KOPT-K1 (cell line): ENCODE measurements at regions not wholly inside any gene's neighbourhood (a gene's known extent, or its start where the extent isn't known, plus 50 kb on each side); places are given as distances from the start of the nearest gene placed in this dataset.
"Not testable (repeated sequence)": the region's sequence is repeated elsewhere in the genome, so short reads cannot be mapped to it uniquely, and the experiment has no call there.

ENCODE experiments used
- H3K27ac ChIP-seq: fragments of 200-600 bp; sonication (generic); 2 replicates; pipeline ENCODE4 v1.5.1; 2016; ENCODE audit warnings: antibody characterized with exemption, mild to moderate bottlenecking, low read depth, low read length; ENCODE audit not compliant: poor library complexity, severe bottlenecking
- H3K36me3 ChIP-seq: fragments of 200-600 bp; sonication (generic); 2 replicates; pipeline ENCODE4 v1.5.1; 2017; ENCODE audit warnings: antibody characterized with exemption, mild to moderate bottlenecking, low read length, moderate library complexity; ENCODE audit not compliant: insufficient read depth
- H3K9me3 ChIP-seq: fragments of 200-600 bp; sonication (generic); 2 replicates; pipeline ENCODE4 v1.5.1; 2017; ENCODE audit warnings: antibody characterized with exemption, low read length, mild to moderate bottlenecking; ENCODE audit not compliant: insufficient read depth, poor library complexity, severe bottlenecking

DNA sequence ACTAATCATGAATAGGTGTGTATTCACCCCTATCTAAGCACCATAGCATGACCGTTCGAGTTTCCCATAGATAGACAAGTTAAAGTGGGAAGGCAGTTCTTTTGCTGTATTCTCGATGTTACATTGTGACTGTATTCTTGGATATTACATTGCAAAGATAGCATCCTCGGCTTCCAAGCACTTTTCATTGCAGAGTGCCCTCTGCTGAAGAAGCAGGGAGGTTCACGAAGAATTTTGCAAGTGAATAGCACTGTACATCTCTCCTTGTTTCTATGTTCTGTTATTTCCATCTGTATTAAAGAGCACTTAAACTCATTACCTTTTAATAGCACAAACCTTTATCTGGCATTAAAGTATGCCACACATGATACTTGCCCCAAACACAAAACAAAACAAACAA is 426.7 kb upstream of the ARX start:
- no peak overlapping the region for H3K27ac ChIP-seq
- H3K9me3 ChIP-seq, result no peaks in the 10 kb centered on the region
- no peaks in the 10 kb centered on the region for H3K36me3 ChIP-seq

DNA sequence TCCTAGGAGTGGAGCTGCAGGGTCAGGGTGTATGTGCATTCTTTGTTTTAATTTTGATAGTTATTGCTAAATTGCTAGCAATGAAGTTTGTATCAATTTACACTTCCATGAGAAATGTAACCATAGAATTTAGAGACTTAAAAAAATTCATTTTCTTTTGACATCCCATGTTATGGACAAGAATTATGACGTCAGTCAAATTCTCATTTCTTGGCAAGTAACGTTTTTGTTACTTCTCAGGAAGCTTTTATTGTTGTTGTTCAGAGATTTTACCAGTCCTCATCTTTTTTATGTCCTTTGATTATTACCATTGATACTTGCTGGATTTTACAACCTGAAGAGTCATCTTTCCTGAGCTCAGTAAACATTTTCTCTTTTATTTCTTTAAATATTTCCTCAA is 417.5 kb upstream of the ARX start:
- H3K9me3 ChIP-seq, result no peaks in the 10 kb centered on the region
- H3K27ac ChIP-seq, result no peak overlapping the region
- no peaks in the 10 kb centered on the region for H3K36me3 ChIP-seq

DNA sequence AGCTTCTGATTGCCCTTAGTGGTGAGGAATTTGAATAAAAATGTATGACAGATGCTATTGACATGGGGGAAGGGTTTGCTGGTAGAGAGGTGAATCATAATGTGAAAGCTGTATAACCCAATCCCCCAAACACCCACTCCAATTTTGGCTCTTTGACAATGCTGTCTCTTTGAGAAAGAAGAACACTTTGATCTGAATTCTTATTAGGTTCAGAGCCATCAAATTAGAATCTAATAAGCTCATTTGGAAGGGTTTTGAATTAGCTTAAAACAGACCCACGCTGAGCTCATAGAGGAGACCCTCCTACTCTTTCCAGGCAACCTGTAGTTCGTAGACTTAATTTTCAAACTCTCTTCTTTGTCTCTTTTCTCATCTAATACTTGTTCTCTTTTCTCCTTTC is 416.6 kb upstream of the ARX start:
- no peaks in the 10 kb centered on the region for H3K9me3 ChIP-seq
- no peak overlapping the region for H3K27ac ChIP-seq
- H3K36me3 ChIP-seq, result no peaks in the 10 kb centered on the region

DNA sequence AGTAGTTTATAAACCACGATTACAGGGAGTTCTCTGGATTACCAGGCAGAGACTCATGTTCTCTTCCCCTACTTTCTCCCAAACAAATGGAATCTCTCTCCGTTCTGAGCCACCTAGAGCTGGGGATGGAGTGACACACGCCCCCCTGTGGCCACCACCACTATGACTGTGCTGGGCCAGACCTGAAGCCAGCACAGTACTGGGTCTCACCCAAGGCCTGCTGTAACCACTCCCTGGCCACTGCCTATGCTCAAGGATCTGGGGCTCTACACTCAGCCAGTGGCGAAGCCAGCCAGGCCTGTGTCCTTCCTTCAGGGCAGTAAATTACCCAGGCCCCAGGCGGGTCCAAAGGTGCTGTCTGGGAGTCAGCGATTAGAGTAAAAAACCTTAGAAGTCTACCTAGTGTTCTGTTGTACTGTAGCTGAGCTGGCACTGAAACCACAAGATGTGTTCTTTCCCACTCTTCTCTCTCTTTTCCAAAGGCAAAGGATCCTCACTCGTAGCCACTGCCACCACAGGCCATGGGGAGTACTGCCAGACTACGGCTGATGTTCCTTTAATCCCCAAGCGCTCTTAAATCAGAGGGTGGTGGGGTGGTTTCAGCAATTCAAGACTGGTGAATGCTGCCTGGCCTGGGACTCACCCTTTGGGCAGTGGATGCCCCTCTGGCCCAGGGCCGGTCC is 412.2 kb upstream of the ARX start:
- H3K36me3 ChIP-seq, result no peaks in the 10 kb centered on the region
- H3K27ac ChIP-seq, result no peak overlapping the region
- no peaks in the 10 kb centered on the region for H3K9me3 ChIP-seq

DNA sequence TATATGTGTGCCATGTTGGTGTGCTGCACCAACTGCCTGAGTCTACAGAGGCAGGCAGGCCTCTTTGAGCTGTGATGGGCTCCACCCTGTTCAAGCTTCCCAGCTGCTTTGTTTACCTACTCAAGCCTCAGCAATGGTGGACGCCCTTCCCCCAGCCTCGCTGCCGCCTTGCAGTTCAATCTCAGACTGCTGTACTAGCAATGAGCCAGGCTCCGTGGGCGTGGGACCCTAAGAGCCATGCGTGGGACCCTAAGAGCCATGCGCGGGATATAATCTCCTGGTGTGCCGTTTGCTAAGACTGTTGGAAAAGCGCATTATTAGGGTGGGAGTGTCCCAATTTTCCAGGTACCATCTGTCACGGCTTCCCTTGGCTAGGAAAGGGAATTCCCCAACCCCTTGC is 388.4 kb upstream of the ARX start:
- H3K9me3 ChIP-seq, H3K27ac ChIP-seq, H3K36me3 ChIP-seq: not testable (repeated sequence)

DNA sequence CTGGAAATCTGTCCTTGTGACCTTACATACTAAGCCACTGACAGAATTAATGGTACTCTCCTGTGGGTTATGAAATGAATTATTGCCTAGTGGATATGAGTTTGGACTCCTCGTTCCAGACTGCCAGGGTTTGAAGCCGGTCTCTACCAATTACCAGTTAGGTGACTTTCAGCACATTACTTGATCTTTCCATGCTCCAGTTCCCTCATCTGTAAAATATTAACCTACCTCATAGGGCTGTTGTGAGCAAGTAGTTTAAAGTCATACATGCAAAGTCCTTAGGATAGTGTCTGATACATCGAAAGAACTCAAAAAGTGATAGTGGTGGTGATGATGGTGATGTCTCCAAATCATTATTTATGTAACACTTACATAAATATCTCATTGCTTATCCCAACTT is 373.5 kb upstream of the ARX start:
- Histone ChIP-seq H3K36me3 (no peaks in the 10 kb centered on the region), H3K9me3 (no peaks in the 10 kb centered on the region), H3K27ac (no peak overlapping the region)

DNA sequence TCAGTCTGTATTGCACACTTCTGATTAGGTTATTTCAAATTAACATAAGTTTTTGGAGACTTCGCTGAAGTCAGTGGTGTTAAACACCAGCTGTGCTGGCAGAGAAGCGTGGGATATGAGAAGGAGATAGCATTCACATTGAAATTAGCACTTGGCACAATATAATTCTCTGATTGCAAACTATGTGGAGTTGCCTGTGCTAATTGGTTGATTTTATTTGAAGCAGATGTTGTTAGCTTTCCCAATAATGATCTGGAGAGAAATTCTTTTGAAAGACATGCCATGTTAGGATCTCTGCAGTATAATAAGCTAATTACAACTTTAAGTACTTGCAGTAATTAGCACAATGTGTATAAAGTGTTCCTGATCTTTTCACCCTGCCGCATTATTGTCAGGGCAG is 367.4 kb upstream of the ARX start:
- no peak overlapping the region for H3K27ac ChIP-seq
- H3K36me3 ChIP-seq, result no peaks in the 10 kb centered on the region
- H3K9me3 ChIP-seq, result no peaks in the 10 kb centered on the region

DNA sequence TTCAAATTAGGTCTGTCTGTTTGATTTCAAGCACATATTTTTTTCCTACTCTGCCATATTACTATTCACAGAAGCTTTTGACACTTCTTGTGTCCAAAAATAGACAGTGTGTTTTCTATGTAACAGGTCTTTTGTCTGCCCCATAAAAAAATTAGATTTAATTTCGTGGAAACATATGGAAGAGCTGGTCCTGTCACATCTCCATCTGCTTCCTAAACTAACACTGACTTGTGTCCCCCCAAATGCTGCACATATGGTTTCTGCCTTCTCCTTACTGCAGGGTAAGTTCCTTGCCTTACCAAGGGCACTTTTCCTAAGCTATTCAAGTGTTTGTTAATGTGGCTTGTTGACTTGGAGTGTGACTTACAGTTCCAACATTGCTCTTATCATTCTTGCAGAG is 340.7 kb upstream of the ARX start:
- Histone ChIP-seq H3K9me3 (no peaks in the 10 kb centered on the region), H3K36me3 (no peaks in the 10 kb centered on the region), H3K27ac (no peak overlapping the region)

DNA sequence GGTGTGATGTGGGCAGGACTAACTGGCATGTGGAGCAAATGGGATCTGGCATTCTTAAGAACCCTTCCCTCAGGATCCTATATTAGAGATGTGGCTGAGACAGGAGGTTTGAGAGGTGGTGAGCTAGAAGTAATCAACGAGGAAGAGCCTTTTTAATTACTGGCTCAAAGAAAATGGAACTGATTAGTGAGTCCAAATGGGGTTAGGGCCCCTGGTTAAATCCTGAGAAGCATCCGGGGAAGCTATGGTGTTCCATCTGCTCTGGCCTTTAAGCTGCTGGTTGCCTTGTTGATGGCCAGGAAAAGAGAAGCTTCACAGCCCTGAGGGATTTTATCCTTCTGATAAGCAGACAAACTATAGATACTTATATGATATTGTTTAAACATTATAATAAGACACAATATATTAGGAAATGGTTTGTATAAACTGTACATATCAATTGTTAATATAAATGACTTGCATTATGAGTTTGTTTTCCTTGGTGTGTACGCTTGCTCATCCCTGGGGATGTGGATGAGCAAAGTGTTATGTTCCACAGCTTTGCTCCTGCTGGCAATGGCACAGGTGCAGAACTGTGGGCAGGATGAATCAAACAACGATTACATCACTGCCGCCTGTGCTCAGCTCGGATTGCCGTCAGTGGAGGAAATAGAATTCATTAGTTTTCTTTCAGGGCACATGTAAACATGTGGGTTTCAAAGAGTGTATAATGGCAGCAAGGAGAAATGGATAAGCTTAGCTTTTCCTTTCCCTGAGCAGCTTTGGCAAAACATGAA is 328.6 kb upstream of the ARX start:
- no peak overlapping the region for H3K27ac ChIP-seq
- H3K36me3 ChIP-seq, result no peaks in the 10 kb centered on the region
- H3K9me3 ChIP-seq, result no peaks in the 10 kb centered on the region

DNA sequence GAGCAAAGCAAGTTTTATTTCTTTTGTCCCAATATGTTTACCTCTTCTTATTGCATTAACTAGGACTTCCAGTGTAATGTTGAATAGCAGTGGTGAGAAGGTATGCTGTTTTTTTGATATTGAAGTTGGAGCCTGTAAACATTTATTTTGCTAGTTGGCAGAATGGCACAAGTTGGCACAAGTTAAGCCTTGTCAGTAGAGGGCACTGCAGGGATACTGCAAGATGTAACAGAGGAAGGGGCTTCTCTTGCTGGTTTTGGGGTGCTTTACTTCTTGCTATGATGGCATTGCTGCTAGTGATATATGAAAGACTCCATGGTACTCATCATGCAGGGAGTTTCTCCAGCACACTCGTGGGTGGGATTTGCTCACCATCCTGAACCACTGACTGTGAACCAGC is 327.3 kb upstream of the ARX start:
- no peaks in the 10 kb centered on the region for H3K9me3 ChIP-seq
- no peaks in the 10 kb centered on the region for H3K36me3 ChIP-seq
- no peak overlapping the region for H3K27ac ChIP-seq

DNA sequence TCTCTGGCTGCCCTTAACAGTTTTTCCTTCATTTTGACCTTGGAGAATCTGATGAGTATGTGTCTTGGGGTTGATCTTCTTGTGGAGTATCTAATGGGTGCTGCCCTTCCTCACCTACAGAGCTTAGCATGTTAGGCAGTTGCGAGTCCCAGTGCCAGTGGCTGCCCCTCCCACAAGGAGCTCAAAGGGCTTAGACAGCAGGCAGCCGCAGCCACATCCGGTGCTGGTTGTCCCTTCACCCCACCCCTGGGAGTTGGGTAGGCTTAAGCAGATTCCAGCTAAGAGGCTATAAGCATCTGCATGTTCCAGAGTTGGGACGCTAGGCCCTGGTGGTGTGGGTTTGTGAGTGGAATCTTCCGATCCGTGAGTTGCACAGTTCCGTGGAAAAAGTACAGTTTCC is 322.1 kb upstream of the ARX start:
- Histone ChIP-seq H3K27ac (no peak overlapping the region), H3K36me3 (no peaks in the 10 kb centered on the region), H3K9me3 (no peaks in the 10 kb centered on the region)

DNA sequence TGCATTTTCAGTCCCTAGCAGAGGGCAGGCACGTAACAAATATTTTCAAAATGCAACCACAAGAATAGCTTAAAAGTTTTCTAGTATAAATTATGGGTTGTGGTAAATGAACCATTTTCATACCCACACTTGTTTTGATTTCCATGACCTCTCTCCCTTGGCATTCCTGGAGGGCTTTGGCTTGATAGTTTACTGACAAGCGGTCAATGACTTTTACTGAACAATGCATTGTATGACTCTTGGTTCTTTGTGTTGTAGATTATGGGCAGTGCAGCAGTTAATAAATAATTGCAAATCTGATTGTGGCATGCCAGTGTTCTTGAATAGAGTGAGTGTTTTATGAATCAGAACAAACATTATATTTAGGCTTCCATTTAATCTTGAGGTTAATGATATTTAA is 285.2 kb upstream of the ARX start:
- Histone ChIP-seq H3K27ac (no peak overlapping the region), H3K36me3 (no peaks in the 10 kb centered on the region), H3K9me3 (no peaks in the 10 kb centered on the region)

DNA sequence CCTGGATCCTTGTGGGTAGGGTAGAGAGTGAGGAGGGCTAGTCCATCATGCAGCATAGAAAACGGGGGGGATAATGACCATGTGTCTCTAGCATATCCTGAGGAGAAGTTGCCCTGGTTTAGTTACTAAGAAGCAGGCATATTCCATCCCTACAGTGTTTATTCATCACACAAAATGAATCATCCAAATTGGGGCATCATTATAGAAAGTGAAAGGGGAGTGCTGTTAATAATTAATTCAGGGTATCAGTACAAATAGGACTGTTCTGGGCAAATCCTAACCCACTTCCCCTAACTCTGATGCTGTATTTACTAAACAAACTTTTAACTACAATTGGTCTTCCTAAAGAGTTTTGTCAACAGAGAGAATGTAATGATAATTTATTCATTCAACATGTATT is 281.1 kb upstream of the ARX start:
- no peaks in the 10 kb centered on the region for H3K36me3 ChIP-seq
- H3K27ac ChIP-seq, result no peak overlapping the region
- no peaks in the 10 kb centered on the region for H3K9me3 ChIP-seq

DNA sequence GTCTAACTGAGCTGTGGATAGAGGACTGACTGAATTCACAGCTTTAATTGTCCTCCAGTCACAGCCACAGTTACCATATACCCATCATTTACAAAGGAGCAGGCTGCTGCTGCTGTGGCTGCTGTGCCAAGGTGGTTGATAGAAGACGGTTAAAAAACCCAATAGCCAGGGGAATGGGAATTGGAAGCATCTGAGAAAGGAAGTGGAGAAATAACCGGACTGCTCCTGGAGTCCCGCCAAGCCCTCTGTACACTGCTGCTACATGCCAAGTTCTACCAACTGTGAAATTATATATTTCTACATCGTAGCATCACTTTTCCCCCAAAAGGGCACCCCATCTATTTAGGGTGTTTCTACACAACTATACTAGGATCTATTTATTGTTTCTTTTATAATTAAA is 279.7 kb upstream of the ARX start:
- H3K36me3 ChIP-seq, result no peaks in the 10 kb centered on the region
- H3K9me3 ChIP-seq, result no peaks in the 10 kb centered on the region
- H3K27ac ChIP-seq, result no peak overlapping the region

DNA sequence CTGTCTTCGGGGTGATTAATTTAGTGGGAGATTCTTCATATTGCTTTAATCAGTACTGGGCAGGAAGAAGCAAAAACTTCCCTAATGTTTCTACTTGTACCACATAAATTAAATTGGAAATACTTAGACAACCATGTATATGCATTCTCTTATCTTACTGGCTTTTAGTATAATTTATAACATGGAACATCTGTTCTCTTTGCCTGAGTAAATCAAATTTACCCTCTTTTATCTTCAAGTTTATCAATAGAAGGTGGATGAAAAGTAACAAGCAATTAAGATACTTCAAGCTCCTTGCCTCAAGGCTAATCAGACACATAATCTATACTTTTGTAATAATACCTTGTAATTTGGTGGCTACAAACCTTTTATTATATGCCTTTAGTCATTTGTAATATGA is 274.4 kb upstream of the ARX start:
- Histone ChIP-seq H3K36me3 (no peaks in the 10 kb centered on the region), H3K27ac (no peak overlapping the region), H3K9me3 (no peaks in the 10 kb centered on the region)

DNA sequence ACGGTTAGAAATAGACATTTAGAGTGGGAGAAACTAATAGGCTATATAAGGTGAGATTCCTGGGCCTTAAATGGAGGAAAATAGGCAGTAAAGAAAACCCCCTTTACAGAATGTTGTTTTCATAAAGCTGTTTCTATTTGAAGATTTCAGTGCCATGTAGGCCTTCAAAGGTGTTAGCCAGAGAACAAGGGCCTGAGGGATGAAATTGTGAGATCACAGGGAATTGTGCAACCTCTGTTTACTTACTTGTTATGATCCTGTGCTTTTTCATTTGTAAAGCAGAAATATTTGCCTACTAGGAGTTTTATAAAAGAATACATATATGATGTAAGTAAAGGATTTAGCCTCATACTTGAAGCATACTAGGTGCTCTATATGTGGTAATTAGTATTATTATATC is 272.9 kb upstream of the ARX start:
- Histone ChIP-seq H3K27ac (no peak overlapping the region), H3K36me3 (no peaks in the 10 kb centered on the region), H3K9me3 (no peaks in the 10 kb centered on the region)
